ENCODE measurements at regions not wholly inside any gene's neighbourhood (a gene's known extent, or its start where the extent isn't known, plus 50 kb on each side); places are given as distances from the start of the nearest gene placed in this dataset.
A peak's percentile ranks its signal among the peaks of the same experiment; 100 is the strongest.

DNA sequence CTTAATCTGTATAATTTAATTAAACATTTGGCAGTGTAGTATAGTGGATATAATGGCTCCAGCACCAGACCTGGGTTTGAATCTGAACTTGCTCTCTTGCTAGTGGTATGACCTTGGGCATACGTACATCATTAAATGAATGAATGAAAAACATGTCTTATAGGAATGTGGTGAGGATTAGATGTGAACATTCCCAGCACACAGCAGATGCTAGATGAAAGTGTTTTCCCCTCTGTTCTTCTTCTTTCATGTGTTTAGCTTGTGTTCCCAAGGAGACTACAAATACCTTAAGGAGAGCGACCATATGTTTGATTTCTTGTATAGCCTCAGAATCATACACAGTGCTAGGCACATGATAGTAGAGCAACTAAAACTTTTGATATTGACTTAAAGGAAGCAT lies 56.5 kb downstream of the CT47B1 start:
- Histone ChIP-seq H3K36me3 (ENCODE audit: insufficient read depth, low read length) (no peaks in the 10 kb centered on the region), H3K27ac (ENCODE audit: low read depth, low read length) (no peak overlapping the region), H3K4me3 (ENCODE audit: low read depth, low read length) (no peak overlapping the region), H3K79me2 (ENCODE audit: control insufficient read depth, insufficient read depth, low read length, unreplicated experiment) (no peaks in the 10 kb centered on the region), H3K27me3 (ENCODE audit: insufficient read depth, low read length) (no peaks in the 10 kb centered on the region), H2AFZ (ENCODE audit: low read length, unreplicated experiment) (no peak overlapping the region), H3K4me1 (ENCODE audit: control insufficient read depth, insufficient read depth, low read length, unreplicated experiment) (peaks cover 6% of the 10 kb centered on the region)

DNA sequence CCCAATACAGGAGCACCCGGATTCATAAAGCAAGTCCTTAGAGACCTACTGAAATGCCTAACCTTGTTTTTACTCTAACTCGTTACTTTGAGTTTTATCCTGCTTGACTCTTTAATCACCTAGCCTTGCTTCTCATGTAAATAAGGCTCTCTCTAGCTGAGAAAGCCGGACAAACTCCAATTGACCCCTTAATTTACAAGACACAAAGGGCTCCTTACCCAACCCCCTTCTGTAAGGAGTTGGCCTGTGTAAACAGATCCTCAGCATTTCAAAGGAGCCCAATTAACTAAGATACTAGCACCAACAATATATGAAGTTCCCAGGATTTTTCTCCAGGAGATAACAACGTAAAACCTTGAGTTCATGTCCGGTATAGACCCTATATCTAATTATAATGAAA lies 61.7 kb downstream of the CT47B1 start:
- H3K4me1 ChIP-seq (ENCODE audit: control insufficient read depth, insufficient read depth, low read length, unreplicated experiment) = no peaks in the 10 kb centered on the region
- H2AFZ ChIP-seq (ENCODE audit: low read length, unreplicated experiment) = no peak overlapping the region
- no peaks in the 10 kb centered on the region for H3K79me2 ChIP-seq (ENCODE audit: control insufficient read depth, insufficient read depth, low read length, unreplicated experiment)
- H3K27ac ChIP-seq (ENCODE audit: low read depth, low read length) = no peak overlapping the region
- H3K27me3 ChIP-seq (ENCODE audit: insufficient read depth, low read length) = no peaks in the 10 kb centered on the region
- no peak overlapping the region for H3K4me3 ChIP-seq (ENCODE audit: low read depth, low read length)
- no peaks in the 10 kb centered on the region for H3K36me3 ChIP-seq (ENCODE audit: insufficient read depth, low read length)

DNA sequence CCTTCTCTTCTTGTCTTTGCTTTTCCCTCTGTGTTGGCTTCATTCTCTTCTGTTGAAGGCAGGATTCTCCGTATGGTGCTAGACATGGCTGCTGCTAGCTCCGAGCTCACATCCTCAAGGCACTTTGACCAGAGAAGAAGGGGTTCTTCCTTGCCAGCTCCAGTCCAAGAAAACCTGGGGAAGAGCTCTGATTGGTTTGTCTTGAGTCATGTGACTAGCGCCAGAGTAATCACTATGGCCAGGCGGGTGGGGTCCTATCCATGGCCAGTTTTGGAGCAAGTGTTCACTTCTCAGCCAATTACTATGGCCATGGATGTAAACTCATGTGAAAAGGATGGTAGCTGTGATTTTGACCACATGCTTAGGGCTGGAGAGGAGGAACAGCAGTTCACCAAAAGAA lies 74.2 kb downstream of the CT47B1 start:
- H3K4me3 ChIP-seq (ENCODE audit: low read depth, low read length) = no peak overlapping the region
- H2AFZ ChIP-seq (ENCODE audit: low read length, unreplicated experiment) = no peak overlapping the region
- peaks cover 13% of the 10 kb centered on the region for H3K4me1 ChIP-seq (ENCODE audit: control insufficient read depth, insufficient read depth, low read length, unreplicated experiment)
- H3K79me2 ChIP-seq (ENCODE audit: control insufficient read depth, insufficient read depth, low read length, unreplicated experiment) = no peaks in the 10 kb centered on the region
- H3K36me3 ChIP-seq (ENCODE audit: insufficient read depth, low read length) = no peaks in the 10 kb centered on the region
- H3K27me3 ChIP-seq (ENCODE audit: insufficient read depth, low read length) = no peaks in the 10 kb centered on the region
- no peak overlapping the region for H3K27ac ChIP-seq (ENCODE audit: low read depth, low read length)

DNA sequence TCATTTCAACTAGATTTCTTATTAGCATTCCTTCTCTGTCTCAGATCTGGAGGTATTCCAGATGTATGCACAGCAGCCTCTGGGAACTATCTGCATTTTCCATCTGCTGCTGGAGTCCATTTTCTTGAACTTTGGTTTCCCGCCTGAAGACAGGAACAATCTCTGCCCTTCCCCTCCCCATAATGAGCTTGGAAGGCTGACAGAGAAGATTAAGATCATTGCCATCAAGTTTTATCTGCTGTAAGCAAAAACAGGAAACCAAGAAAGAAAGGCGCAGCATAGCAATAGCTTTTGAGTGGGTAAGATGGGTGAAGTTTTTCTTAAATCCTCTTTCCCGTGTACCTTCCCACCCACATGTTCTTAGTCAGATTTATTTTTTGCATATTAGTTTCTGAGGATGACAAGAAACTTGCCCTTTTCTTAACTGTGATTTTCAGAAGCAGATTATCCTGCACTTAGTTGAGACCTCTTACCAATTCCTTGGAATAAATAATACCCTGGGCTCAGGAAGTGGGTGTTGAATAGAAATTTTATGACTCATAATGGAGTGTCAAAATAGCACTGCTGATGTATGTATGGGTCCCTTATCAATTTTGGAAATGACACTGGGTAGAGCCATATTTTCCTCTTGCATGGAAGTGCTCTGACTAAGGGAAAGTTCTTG lies 78.3 kb downstream of the CT47B1 start:
- Histone ChIP-seq H3K27me3 (ENCODE audit: insufficient read depth, low read length) (no peaks in the 10 kb centered on the region), H3K4me3 (ENCODE audit: low read depth, low read length) (no peak overlapping the region), H3K79me2 (ENCODE audit: control insufficient read depth, insufficient read depth, low read length, unreplicated experiment) (no peaks in the 10 kb centered on the region), H3K27ac (ENCODE audit: low read depth, low read length) (peak overlapping the region; percentile 39), H3K4me1 (ENCODE audit: control insufficient read depth, insufficient read depth, low read length, unreplicated experiment) (peaks cover 19% of the 10 kb centered on the region), H2AFZ (ENCODE audit: low read length, unreplicated experiment) (no peak overlapping the region), H3K36me3 (ENCODE audit: insufficient read depth, low read length) (no peaks in the 10 kb centered on the region)

DNA sequence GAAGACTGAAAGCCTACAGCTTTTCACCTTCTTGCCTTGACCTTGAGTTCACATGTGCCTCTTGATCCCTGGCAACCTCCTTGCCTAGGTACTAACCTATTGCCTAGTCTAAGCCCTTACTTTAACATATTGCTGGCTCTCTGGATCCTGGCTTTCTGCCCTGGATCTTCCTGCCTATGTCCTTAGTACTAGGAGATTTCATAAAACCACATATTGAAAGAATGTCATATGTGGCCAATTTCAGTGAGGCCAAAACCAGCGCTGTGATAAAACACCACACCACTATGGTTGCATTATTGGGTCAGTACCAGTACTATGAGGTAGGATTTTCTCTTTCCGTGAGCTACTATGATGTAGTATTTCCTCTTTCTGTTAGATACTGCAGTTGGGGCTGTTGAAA lies 80.4 kb downstream of the CT47B1 start:
- H3K4me3 ChIP-seq (ENCODE audit: low read depth, low read length) = no peak overlapping the region
- H3K27me3 ChIP-seq (ENCODE audit: insufficient read depth, low read length) = no peaks in the 10 kb centered on the region
- H2AFZ ChIP-seq (ENCODE audit: low read length, unreplicated experiment) = no peak overlapping the region
- no peaks in the 10 kb centered on the region for H3K79me2 ChIP-seq (ENCODE audit: control insufficient read depth, insufficient read depth, low read length, unreplicated experiment)
- H3K27ac ChIP-seq (ENCODE audit: low read depth, low read length) = peak overlapping the region; percentile 50
- H3K4me1 ChIP-seq (ENCODE audit: control insufficient read depth, insufficient read depth, low read length, unreplicated experiment) = peaks cover 29% of the 10 kb centered on the region
- H3K36me3 ChIP-seq (ENCODE audit: insufficient read depth, low read length) = no peaks in the 10 kb centered on the region

DNA sequence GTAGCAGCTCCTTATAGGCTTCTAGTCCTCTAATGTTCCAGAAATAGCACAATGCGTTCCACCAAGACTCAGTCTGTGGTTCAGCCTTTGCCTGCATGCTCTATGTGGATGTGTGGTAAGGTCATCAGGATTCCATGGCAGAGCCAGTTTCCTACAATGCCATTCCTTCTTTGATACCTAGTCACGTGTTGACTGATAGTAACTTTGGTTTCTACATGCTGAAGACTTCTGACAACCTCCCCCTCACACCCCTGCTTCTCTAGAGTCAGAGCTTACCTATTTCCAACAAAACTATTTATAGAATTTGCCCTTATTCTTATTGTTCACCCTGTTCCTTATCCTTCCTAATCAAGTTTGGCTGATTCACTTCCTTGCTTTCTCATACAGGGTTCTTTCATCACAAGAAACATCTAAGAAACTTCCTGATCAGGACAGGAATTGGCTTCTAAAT lies 81.1 kb downstream of the CT47B1 start:
- Histone ChIP-seq H2AFZ (ENCODE audit: low read length, unreplicated experiment) (peak overlapping the region; percentile 38), H3K27me3 (ENCODE audit: insufficient read depth, low read length) (no peaks in the 10 kb centered on the region), H3K4me1 (ENCODE audit: control insufficient read depth, insufficient read depth, low read length, unreplicated experiment) (peaks cover 31% of the 10 kb centered on the region), H3K4me3 (ENCODE audit: low read depth, low read length) (no peak overlapping the region), H3K27ac (ENCODE audit: low read depth, low read length) (peak overlapping the region; percentile 50), H3K36me3 (ENCODE audit: insufficient read depth, low read length) (no peaks in the 10 kb centered on the region), H3K79me2 (ENCODE audit: control insufficient read depth, insufficient read depth, low read length, unreplicated experiment) (no peaks in the 10 kb centered on the region)

DNA sequence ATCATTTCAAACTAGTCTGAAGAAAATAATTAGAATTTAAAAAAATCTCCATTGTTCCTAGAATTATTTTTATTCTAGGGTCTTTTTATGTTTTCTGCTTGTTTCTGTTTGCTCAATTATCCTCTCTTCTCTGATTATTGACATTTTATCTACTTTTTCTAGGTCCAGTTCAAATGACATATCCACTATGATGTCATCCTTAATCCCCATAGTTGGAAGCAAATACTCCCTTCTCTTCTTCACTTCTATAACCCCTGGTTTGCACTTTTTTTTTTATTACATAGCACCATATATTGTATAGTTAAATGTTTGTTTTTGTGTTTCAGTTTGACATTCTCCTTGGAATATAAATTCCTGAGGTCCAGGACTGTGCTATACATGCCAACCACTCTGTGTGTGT lies 82.6 kb downstream of the CT47B1 start:
- H3K27me3 ChIP-seq (ENCODE audit: insufficient read depth, low read length) = no peaks in the 10 kb centered on the region
- peaks cover 30% of the 10 kb centered on the region for H3K4me1 ChIP-seq (ENCODE audit: control insufficient read depth, insufficient read depth, low read length, unreplicated experiment)
- no peak overlapping the region for H2AFZ ChIP-seq (ENCODE audit: low read length, unreplicated experiment)
- H3K36me3 ChIP-seq (ENCODE audit: insufficient read depth, low read length) = no peaks in the 10 kb centered on the region
- H3K4me3 ChIP-seq (ENCODE audit: low read depth, low read length) = no peak overlapping the region
- no peaks in the 10 kb centered on the region for H3K79me2 ChIP-seq (ENCODE audit: control insufficient read depth, insufficient read depth, low read length, unreplicated experiment)
- no peak overlapping the region for H3K27ac ChIP-seq (ENCODE audit: low read depth, low read length)

DNA sequence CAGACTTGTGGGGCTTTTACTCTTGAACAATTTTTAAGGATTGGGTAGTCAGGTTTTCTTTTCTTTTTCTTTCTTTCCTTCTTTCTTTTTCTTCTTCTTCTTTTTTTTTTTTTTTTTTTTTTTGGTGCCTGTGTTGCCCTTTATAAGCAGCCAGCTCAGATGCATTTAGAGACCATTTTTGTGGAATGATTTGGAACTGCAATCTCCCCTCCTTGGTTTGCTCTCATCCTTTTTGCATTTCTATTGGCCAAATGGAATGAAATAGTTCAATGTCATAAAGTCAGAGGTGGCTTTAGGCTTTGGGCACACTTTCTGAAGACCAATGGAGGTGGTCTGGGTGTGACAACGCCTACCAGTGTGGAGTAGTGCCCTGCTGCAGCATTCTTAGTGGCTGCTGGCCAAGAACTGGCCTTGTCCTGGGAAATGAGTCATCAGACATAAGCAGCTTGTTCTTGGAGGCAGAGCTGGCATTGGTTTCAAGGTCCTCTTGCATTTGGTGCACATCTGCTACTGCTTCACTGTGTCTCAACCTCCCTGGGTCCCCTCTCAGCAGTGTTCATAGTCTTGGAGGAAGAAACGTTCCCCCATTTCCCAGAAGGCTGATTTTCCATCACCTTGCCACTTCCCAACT lies 84.5 kb downstream of the CT47B1 start:
- no peaks in the 10 kb centered on the region for H3K27me3 ChIP-seq (ENCODE audit: insufficient read depth, low read length)
- H3K4me1 ChIP-seq (ENCODE audit: control insufficient read depth, insufficient read depth, low read length, unreplicated experiment) = peaks cover 18% of the 10 kb centered on the region
- no peak overlapping the region for H3K4me3 ChIP-seq (ENCODE audit: low read depth, low read length)
- H3K27ac ChIP-seq (ENCODE audit: low read depth, low read length) = no peak overlapping the region
- H3K79me2 ChIP-seq (ENCODE audit: control insufficient read depth, insufficient read depth, low read length, unreplicated experiment) = no peaks in the 10 kb centered on the region
- H2AFZ ChIP-seq (ENCODE audit: low read length, unreplicated experiment) = no peak overlapping the region
- no peaks in the 10 kb centered on the region for H3K36me3 ChIP-seq (ENCODE audit: insufficient read depth, low read length)

DNA sequence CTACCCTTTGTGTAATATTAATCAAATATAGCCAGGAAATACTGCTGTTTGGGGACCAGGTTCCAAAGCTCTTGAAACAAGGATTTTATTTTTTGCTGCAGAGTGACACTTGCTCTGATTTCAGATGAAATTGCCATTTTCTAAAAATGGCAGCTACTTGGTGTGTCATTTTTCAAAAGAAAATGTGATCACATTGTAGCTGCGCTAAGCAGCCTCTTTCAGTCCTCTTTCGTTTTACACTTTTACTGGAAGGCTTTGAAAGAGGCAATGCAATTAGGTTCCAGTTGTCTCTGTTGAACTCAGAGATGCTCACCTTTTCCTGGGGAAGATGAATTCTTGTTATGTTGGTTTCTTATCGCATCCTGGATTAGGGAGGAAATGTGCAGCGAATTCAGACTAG lies 85.1 kb downstream of the CT47B1 start:
- H3K27me3 ChIP-seq (ENCODE audit: insufficient read depth, low read length) = no peaks in the 10 kb centered on the region
- no peak overlapping the region for H3K4me3 ChIP-seq (ENCODE audit: low read depth, low read length)
- no peaks in the 10 kb centered on the region for H3K79me2 ChIP-seq (ENCODE audit: control insufficient read depth, insufficient read depth, low read length, unreplicated experiment)
- H3K36me3 ChIP-seq (ENCODE audit: insufficient read depth, low read length) = no peaks in the 10 kb centered on the region
- H2AFZ ChIP-seq (ENCODE audit: low read length, unreplicated experiment) = no peak overlapping the region
- H3K27ac ChIP-seq (ENCODE audit: low read depth, low read length) = no peak overlapping the region
- peaks cover 18% of the 10 kb centered on the region for H3K4me1 ChIP-seq (ENCODE audit: control insufficient read depth, insufficient read depth, low read length, unreplicated experiment)

DNA sequence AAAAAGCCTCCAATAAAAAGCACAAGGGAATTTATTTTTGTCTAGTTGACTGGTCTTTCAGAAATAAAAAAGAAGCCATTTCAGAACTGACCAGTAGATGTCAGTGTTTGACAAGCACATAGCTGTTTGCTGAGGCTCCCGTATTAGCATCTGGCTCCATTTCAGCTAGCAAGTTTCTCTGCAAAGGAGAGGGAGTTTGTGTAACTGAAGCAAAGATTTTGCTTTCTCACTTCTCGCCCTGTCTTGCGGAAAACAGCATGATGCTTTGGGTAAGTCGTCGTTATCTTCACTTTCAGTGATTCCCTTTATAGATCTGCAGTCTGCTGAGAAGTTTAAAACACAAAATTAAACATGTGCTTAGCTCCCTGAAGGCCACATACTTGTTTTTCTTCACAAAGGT lies 85.5 kb downstream of the CT47B1 start:
- no peak overlapping the region for H2AFZ ChIP-seq (ENCODE audit: low read length, unreplicated experiment)
- no peak overlapping the region for H3K27ac ChIP-seq (ENCODE audit: low read depth, low read length)

DNA sequence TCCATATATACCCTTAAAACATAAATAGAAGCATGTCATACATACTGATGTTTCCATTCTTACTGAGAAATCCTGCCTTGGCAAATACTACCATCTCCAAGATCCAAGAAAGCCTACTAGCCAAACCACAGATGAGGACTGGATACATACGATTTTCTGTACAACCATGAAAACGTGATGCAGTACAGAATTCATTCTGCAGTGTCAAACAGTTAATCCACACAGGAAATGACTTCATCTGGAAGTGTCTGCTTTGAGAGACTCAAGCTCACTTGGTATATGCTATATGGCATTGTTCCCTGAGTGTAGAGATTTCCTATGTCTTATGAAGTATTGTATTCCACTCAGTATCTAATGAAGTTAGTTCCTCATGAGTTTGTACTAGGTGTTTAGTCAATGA lies 94.3 kb downstream of the CT47B1 start:
- Histone ChIP-seq H2AFZ (ENCODE audit: low read length, unreplicated experiment) (peak overlapping the region; percentile 60), H3K4me3 (ENCODE audit: low read depth, low read length) (no peak overlapping the region), H3K27me3 (ENCODE audit: insufficient read depth, low read length) (no peaks in the 10 kb centered on the region)

More for the DNA sequence above, 85.5 kb downstream of the CT47B1 start:
- H3K36me3 ChIP-seq (ENCODE audit: insufficient read depth, low read length) = no peaks in the 10 kb centered on the region
- peaks cover 18% of the 10 kb centered on the region for H3K4me1 ChIP-seq (ENCODE audit: control insufficient read depth, insufficient read depth, low read length, unreplicated experiment)
- H3K27me3 ChIP-seq (ENCODE audit: insufficient read depth, low read length) = no peaks in the 10 kb centered on the region
- no peaks in the 10 kb centered on the region for H3K79me2 ChIP-seq (ENCODE audit: control insufficient read depth, insufficient read depth, low read length, unreplicated experiment)
- no peak overlapping the region for H3K4me3 ChIP-seq (ENCODE audit: low read depth, low read length)

More for the DNA sequence above, 94.3 kb downstream of the CT47B1 start:
- Histone ChIP-seq H3K4me1 (ENCODE audit: control insufficient read depth, insufficient read depth, low read length, unreplicated experiment) (peaks cover 9% of the 10 kb centered on the region), H3K27ac (ENCODE audit: low read depth, low read length) (no peak overlapping the region), H3K36me3 (ENCODE audit: insufficient read depth, low read length) (no peaks in the 10 kb centered on the region), H3K79me2 (ENCODE audit: control insufficient read depth, insufficient read depth, low read length, unreplicated experiment) (no peaks in the 10 kb centered on the region)

All from ACC112 (cell line).